Fibroblast of villous mesenchyme (primary cell): ENCODE measurements at regions not wholly inside any gene's neighbourhood (a gene's known extent, or its start where the extent isn't known, plus 50 kb on each side); places are given as distances from the start of the nearest gene placed in this dataset.

Source experiments
- DNase-seq: peaks from one replicate; pipeline ENCODE4 v3.0.0-alpha.2; 2010; ENCODE audit warnings: low read depth
- H3K4me3 ChIP-seq: 2 replicates; pipeline ENCODE4 v1.5.1; 2011; ENCODE audit warnings: low read depth, mild to moderate bottlenecking, low read length
- CTCF ChIP-seq: IDR thresholded peaks from 2 replicates; pipeline ENCODE4 v1.5.1; 2012; ENCODE audit warnings: low read depth, mild to moderate bottlenecking, low read length; ENCODE audit not compliant: insufficient read depth

- no peak for TF ChIP-seq CTCF
- DNase-seq: no peak
- H3K4me3 ChIP-seq: no peak overlapping the region
These were observed 147.1 kb upstream of the RGMA start for GRCh38 chr15:93235926-93236780.

- no peak for TF ChIP-seq CTCF
- DNase-seq: no peak
These were observed 146.3 kb upstream of the RGMA start for GRCh38 chr15:93235269-93235668.

GRCh38 chr15:93233710-93234109 lies 144.7 kb upstream of the RGMA start:
- no peak for TF ChIP-seq CTCF
- H3K4me3 ChIP-seq: no peak overlapping the region

More at GRCh38 chr15:93235269-93235668, 146.3 kb upstream of the RGMA start:
- H3K4me3 ChIP-seq: no peak overlapping the region

GRCh38 chr15:93232845-93233244 lies 143.8 kb upstream of the RGMA start:
- DNase-seq: no peak
- no peak overlapping the region for H3K4me3 ChIP-seq
- TF ChIP-seq CTCF: no peak

More at GRCh38 chr15:93233710-93234109, 144.7 kb upstream of the RGMA start:
- no peak for DNase-seq

GRCh38 chr15:93231994-93232393 lies 143.0 kb upstream of the RGMA start:
- no peak for TF ChIP-seq CTCF
- no peak for DNase-seq
- no peak overlapping the region for H3K4me3 ChIP-seq

- no peak for TF ChIP-seq CTCF
- H3K4me3 ChIP-seq: no peak overlapping the region
- no peak for DNase-seq
These were observed 142.4 kb upstream of the RGMA start for GRCh38 chr15:93231261-93231925.
